NCI-H146 treated with DMSO at 0.1 percent for 48 hours (cell line): ENCODE measurements at regions not wholly inside any gene's neighbourhood (a gene's known extent, or its start where the extent isn't known, plus 50 kb on each side); places are given as distances from the start of the nearest gene placed in this dataset.
"Not testable (repeated sequence)": the region's sequence is repeated elsewhere in the genome, so short reads cannot be mapped to it uniquely, and the experiment has no call there.

Experiments used
- DNase-seq: peaks from one replicate; lab custom pipeline; 2025; ENCODE audit not compliant: unreplicated experiment; lab: John Stamatoyannopoulos, UW

GRCh38 chr12:89072294-89073026 lies 279.8 kb downstream of the DUSP6 start:
- DNase-seq = no peak

DNA sequence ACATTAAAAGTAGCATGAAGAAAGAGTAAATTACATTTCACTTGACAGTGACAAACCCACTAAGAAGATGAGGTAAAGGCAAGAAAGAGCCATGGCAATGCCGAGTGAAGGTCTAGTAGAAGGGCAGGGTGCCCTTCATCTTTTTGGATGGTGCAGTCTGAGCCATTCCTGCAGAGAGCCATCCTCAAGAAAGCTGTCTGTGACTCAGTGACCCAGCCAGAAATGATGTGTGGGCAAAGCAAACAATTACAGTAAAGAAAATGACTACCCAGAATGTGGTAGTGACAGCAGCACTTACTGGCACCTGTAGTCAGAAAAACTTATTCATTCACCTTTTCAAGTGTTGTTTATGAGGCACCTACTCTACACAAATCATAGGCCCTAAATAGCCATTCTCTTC lies 281.7 kb downstream of the DUSP6 start:
- no peak for DNase-seq

GRCh38 chr12:89069431-89069830 lies 282.9 kb downstream of the DUSP6 start:
- no peak for DNase-seq

GRCh38 chr12:89067421-89068187 lies 284.7 kb downstream of the DUSP6 start:
- no peak for DNase-seq

DNA sequence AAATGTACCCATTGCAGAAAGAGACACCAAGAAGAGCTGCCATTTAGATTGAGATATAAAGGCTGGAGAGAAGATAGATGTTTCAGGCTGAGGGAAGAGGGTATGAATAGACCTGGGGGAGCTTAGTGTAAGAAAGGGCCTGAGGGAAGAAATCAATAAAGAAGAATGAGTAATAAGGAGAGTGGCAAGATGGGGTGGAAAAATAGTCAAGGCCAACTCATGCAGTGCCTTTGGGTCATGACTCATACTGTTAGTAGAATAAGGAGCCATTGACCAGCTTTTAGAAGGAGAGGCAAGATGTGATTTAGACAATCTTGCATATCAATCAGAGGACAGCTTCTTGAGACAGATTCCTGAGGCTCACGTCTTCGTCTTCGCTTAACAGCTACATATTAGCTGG lies 287.5 kb downstream of the DUSP6 start:
- DNase-seq = no peak

DNA sequence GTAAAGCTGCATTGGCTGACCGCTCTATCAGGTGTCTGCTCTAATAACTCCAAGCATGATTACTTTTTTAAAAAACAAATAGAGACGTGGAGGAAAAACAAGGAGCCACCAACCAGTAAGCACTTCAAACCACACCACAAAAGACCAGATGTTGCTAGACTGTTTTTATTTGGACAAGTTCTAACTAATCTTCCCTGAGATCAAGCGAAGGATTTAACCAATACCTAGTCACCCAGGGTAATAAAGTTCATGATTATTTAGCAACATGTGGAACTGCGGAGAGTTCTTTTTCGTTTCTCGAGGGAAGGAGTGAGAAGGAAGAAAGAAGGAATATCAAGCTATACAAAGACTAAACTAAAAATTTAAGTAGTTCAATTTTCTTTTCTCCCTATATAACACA lies 288.1 kb downstream of the DUSP6 start:
- DNase-seq = no peak

DNA sequence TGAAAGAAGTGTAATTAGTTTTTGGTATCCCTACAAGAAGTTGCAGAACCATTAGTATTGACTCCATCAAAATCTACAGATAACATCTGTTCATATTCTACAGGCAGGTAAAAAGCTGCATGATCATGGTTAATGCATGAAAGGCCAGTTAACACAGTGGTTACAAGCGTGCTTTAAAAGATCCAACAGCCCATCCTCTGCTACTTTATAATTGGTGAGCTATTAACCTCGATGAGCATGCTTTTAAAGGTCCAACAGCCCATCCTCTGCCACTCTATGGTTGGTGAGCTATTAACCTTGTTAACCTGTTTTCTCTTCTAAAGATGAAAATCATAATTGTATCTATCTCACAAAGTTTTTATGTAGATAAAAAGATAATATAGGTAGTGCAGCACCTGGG lies 289.3 kb downstream of the DUSP6 start:
- DNase-seq = no peak

GRCh38 chr12:89059721-89060541 lies 292.4 kb downstream of the DUSP6 start:
- DNase-seq = peak; percentile 81

- no peak for DNase-seq
Observed at GRCh38 chr12:89059056-89059455, 293.2 kb downstream of the DUSP6 start.

- no peak for DNase-seq
Observed at GRCh38 chr12:89058402-89058801, 293.9 kb downstream of the DUSP6 start.

DNA sequence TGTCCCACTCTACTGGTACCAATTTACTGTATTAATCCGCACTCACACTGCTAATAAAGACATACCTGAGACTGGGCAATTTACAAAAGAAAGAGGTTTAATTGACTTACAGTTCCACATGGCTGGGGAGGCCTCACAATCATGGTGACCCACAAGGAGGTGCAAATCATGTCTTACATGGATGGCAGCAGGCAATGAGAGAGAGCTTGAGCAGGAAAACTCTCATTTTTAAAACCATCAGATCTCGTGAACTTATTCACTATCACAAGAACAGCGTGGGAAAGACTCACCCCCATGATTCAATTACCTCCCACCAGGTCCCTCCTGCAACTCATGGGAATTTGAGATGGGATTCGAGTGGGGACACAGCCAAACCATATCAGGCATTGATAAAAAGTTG lies 298.5 kb downstream of the DUSP6 start:
- DNase-seq = not testable (repeated sequence)

GRCh38 chr12:89051065-89051677 lies 301.1 kb downstream of the DUSP6 start:
- DNase-seq = peak; percentile 59

DNA sequence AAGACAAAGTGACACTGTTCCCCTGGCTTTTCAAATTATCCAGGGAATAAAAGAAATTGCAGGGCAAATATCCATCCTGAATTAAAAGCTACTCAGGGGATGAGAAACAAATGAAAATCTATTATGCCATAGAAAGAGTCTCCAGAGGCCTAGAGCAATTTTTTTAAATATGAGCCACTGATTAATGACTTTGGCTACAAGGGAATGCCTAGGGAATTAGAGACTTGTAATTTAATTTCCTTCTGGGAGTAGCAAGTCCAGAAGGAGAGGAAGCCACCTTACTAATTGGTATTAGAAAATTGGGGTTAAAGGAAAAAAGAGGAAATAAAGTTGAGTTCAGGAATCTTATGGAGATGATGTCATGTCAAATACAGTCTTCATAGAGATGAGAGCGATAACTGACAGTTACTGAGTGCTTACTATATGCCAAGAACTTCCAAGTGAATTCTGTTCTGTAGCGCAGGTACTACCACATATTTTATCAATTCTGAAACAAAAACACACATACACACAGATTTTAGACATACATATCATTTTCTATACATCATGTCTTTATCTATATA lies 304.4 kb downstream of the DUSP6 start:
- no peak for DNase-seq

- no peak for DNase-seq
Observed at GRCh38 chr12:89041078-89041477, 311.2 kb downstream of the DUSP6 start.

DNA sequence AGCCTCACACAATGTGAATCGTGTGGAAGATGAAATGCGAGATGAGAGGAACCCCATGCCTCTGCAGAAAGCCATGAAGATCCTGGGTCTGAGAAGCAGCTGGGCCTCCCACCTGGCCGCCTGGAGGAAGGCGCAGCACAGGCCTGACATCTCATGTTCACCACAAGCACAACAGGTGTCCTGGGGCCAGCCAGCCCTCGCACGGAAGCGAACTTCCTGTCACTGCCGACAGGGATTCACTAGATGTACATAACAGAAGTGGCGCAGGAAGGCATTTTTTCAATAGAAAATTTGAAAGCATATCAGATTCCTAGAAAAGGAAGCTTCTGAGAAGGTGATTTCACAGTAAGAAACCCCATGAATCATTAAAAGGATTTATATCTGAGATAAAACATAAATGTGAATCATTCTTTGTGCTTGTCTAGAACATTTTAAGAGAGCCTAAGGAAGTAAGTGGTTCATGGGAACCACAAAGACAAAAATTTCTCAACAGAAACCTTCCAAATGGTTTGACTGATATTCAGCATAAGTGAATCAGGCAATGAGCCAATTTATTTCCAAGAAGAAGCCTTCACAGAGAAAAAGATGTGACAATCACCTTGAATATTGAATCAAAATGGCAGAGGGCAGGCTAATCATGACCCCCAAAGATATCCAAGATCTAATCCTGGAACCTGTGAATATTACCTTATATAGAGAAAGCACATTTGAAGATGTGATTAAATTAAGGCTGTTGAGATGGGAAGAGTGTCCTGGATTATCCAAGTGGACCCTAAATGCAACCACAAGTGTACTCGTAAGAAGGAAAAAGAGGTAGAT lies 311.9 kb downstream of the DUSP6 start:
- peak; percentile 60 for DNase-seq

DNA sequence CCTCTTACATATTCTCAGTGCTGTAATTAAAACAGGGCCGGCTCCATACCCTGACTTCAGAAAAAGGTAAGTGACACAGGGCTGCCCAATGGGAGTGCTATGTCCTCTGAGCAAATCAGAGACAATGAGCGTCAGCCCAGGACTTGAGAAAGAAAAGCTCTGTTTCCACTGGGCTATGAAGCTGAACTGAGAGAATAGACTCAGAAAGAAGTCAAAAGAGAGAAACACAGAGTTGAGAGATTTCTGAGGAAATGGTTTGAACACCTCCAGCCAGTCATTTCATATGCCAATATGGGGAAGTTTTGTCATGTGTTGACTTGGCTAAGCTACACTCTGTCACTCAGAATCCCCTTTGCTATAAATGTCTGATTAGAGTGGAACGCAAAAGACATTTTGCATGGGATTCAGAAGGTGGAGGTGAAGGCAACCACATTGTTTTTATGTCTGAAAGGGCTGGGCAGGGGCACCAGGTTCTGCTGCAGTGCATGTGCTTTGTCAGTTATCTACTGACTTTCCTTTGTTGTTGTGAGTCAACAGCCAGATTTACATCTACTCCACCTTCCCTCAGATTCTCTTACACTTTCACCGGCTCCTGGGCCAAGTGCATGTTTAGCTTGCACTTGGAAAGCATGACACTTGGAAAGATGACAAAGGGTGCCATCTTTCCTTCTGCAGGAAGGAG lies 313.3 kb downstream of the DUSP6 start:
- no peak for DNase-seq

DNA sequence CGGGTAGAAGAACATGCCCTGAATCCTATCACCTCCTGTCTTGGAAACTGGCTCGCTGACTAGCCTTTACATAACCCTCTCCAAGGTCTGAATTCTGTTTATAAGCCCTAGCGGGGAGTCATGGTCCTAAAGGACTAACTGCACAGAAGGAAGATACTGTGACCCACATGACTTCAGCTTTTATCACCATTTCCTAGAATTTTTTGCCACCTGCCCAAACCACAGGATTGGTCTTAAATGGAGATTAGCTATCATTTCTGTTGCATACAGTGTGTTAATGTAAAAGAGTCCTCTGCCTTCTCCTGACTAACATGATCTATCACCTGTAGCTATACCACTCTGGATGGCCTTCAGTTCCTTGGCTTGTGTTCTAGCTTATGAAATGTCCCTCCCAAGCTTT lies 319.2 kb downstream of the DUSP6 start:
- DNase-seq = no peak

- DNase-seq = no peak
Observed at GRCh38 chr12:89029961-89030360, 322.3 kb downstream of the DUSP6 start.

DNA sequence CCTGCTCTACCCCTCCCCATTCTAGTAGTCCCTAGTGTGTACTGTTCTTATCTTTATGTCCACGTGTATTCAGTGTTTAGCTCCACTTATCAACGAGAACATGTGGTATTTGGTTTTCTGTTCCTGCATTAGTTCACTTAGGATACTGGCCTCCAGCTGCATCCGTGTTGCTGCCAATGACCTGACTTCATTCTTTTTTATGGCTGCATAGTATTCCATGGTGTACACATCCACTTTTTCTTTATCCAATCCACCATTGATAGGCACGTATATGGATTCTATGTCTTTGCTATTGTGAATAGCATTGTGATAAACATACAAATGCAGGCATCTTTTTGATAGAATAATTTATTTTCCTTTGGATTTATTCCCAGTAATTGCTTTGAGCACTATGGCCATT lies 327.7 kb downstream of the DUSP6 start:
- DNase-seq = no peak

DNA sequence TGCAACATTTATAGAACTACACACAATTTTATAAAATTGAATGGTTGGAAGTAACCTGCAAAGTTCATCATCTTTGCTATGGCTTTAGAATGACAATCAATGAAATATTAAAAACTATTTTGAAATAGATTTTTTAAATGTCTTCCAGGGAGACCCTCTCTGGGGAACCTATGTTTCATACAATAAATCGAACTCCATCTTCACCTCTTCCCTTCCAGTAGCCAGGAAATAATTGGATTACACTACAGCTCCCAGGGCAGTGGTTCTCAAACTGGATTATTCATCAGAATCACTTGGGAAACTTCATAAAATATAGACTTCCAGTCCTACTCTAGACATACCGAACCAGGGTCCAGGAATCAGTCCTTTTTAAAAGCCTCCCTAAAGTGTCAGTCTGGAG lies 328.4 kb downstream of the DUSP6 start:
- no peak for DNase-seq
